ENCODE measurements at regions not wholly inside any gene's neighbourhood (a gene's known extent, or its start where the extent isn't known, plus 50 kb on each side); places are given as distances from the start of the nearest gene placed in this dataset.

DNA sequence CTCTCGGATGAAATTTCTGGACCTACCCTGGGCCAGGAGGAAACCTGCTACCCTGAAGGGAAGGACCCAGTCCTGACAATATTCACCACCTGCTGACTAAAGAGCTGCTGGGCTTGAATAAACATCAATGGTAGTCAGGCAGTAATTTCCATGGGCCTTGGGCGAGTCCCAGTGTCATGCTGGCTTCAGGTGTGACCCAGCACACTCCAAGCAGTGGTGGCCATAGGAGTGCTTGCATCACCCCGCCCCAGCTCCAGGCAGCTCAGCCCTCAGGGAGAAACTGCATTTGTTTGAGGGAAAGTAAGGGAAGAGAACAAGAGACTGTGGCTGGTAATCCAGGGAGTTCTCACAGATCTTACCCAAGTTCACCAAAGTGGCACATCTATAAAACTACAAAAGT is 261.8 kb upstream of the DCBLD2 start:
- no peaks in the 10 kb centered on the region for H3K27me3 ChIP-seq (replicated peaks; ENCODE audit: insufficient read depth, low read depth, low read length, poor library complexity)
- H3K36me3 ChIP-seq (ENCODE audit: insufficient read depth, low read length, poor library complexity, severe bottlenecking) = no peaks in the 10 kb centered on the region
- H3K4me1 ChIP-seq (ENCODE audit: insufficient read depth, low read length, poor library complexity, severe bottlenecking) = no peaks in the 10 kb centered on the region
- H3K27ac ChIP-seq (ENCODE audit: low read depth, low read length, poor library complexity, severe bottlenecking) = no peak overlapping the region
- peaks cover 17% of the 10 kb centered on the region for H3K9me3 ChIP-seq (ENCODE audit: low read depth, low read length, poor library complexity, severe bottlenecking)
- no peak overlapping the region for H3K4me3 ChIP-seq (ENCODE audit: low read depth, low read length, poor library complexity, severe bottlenecking)
- ChIA-PET CTCF (no interaction called here), POLR2A (ENCODE audit: low non-redundant PET) (no interaction called here)
- intact Hi-C loops (cut with micrococcal nuclease; ENCODE audit: unreplicated experiment) = no loop called here
- no peak for TF ChIP-seq CTCF (conservative IDR thresholded peaks at IDR 0.05; ENCODE audit: low read depth, low read length)
- TF ChIP-seq EZH2 (IDR thresholded peaks at IDR 0.05; ENCODE audit: borderline replicate concordance, low read depth, low read length, poor library complexity, severe bottlenecking) = no peak
- no peak for DNase-seq (ENCODE audit: low spot score)
- BruUV-seq (replicated peaks) = no TSS peak

DNA sequence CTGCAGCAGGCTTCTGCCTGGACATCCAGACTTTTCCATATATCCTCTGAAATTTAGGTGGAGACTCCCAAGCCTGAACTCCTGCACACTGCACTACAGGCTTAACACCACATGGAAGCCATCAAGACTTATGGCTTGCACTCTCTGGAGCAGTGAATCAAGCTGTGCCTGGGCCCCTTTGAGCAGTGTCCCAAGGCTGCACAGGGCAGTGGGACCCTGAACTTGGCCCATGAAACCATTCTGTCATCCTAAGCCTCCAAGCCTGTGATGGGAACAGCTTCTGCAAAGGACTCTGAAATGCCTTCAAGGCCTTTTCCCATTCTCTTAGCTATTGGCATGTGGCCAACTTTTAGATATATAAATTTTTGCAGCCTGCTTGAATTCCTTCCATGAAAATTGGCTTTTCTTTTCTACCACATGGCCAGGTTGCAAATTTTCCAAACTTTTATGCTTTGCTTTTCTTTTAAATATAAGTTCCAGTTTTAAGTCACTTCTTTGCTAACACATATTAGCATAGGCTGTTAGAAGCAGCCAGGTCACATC is 257.8 kb upstream of the DCBLD2 start:
- Histone ChIP-seq H3K36me3 (ENCODE audit: insufficient read depth, low read length, poor library complexity, severe bottlenecking) (no peaks in the 10 kb centered on the region), H3K9me3 (ENCODE audit: low read depth, low read length, poor library complexity, severe bottlenecking) (peaks cover 18% of the 10 kb centered on the region), H3K4me1 (ENCODE audit: insufficient read depth, low read length, poor library complexity, severe bottlenecking) (no peaks in the 10 kb centered on the region), H3K4me3 (ENCODE audit: low read depth, low read length, poor library complexity, severe bottlenecking) (no peak overlapping the region), H3K27me3 (replicated peaks; ENCODE audit: insufficient read depth, low read depth, low read length, poor library complexity) (no peaks in the 10 kb centered on the region), H3K27ac (ENCODE audit: low read depth, low read length, poor library complexity, severe bottlenecking) (no peak overlapping the region)
- BruUV-seq (replicated peaks) = no TSS peak
- no peak for DNase-seq (ENCODE audit: low spot score)
- POLR2A ChIA-PET (ENCODE audit: low non-redundant PET) = no interaction called here
- TF ChIP-seq CTCF (conservative IDR thresholded peaks at IDR 0.05; ENCODE audit: low read depth, low read length) = no peak
- TF ChIP-seq EZH2 (IDR thresholded peaks at IDR 0.05; ENCODE audit: borderline replicate concordance, low read depth, low read length, poor library complexity, severe bottlenecking) = no peak
- CTCF ChIA-PET = interaction anchor here (0.7 kb wide), 1 partner anchor 136 kb away, joined by 3 read pairs; no protein-coding TSS in a partner anchor
- intact Hi-C loops (cut with micrococcal nuclease; ENCODE audit: unreplicated experiment) = no loop called here

DNA sequence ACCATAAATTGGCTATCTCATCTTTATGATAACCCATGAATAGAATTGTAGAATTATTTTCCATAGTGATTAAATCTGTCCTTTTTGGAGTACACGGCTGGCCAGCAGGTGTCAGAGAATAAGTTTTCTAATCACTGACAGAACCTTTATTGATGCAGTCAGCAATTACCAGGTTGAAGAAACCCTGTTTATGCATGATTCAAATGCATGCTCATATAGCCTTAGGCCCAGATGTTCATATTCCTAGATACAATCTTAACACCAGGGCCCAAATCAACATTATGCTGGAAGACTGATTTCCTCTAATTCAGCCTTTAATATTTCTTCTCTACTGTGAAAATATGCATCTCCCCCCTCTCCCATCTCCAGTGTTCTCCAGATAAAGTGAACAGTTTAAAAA is 243.5 kb upstream of the DCBLD2 start:
- H3K27me3 ChIP-seq (replicated peaks; ENCODE audit: insufficient read depth, low read depth, low read length, poor library complexity) = no peaks in the 10 kb centered on the region
- H3K27ac ChIP-seq (ENCODE audit: low read depth, low read length, poor library complexity, severe bottlenecking) = no peak overlapping the region
- CTCF ChIA-PET = no interaction called here
- no peak overlapping the region for H3K4me3 ChIP-seq (ENCODE audit: low read depth, low read length, poor library complexity, severe bottlenecking)
- intact Hi-C loops (cut with micrococcal nuclease; ENCODE audit: unreplicated experiment) = no loop called here
- no peaks in the 10 kb centered on the region for H3K36me3 ChIP-seq (ENCODE audit: insufficient read depth, low read length, poor library complexity, severe bottlenecking)
- TF ChIP-seq CTCF (conservative IDR thresholded peaks at IDR 0.05; ENCODE audit: low read depth, low read length) (no peak), EZH2 (IDR thresholded peaks at IDR 0.05; ENCODE audit: borderline replicate concordance, low read depth, low read length, poor library complexity, severe bottlenecking) (no peak)
- no peaks in the 10 kb centered on the region for H3K4me1 ChIP-seq (ENCODE audit: insufficient read depth, low read length, poor library complexity, severe bottlenecking)
- POLR2A ChIA-PET (ENCODE audit: low non-redundant PET) = no interaction called here
- no peaks in the 10 kb centered on the region for H3K9me3 ChIP-seq (ENCODE audit: low read depth, low read length, poor library complexity, severe bottlenecking)
- DNase-seq (ENCODE audit: low spot score) = no peak
- no TSS peak for BruUV-seq (replicated peaks)
